ENCODE measurements at regions not wholly inside any gene's neighbourhood (a gene's known extent, or its start where the extent isn't known, plus 50 kb on each side); places are given as distances from the start of the nearest gene placed in this dataset.
A peak's percentile ranks its signal among the peaks of the same experiment; 100 is the strongest.

GRCh38 chr2:5444854-5445253, 247.3 kb upstream of the SOX11 start (continued):
- TF ChIP-seq ZBTB40 (IDR thresholded peaks at IDR 0.05) = peak; percentile 15; the same call in 1 of the 2 replicates
- no peak for TF ChIP-seq ZBTB40 (CRISPR knock-in tag; IDR thresholded peaks at IDR 0.05)
- TF ChIP-seq TAF1 (CRISPR knock-in tag; IDR thresholded peaks at IDR 0.05) = no peak
- TF ChIP-seq CEBPB (IDR thresholded peaks at IDR 0.05; ENCODE audit: borderline replicate concordance, low read depth, low read length) = no peak

- FAIRE-seq (no peak), ATAC-seq (no peak), DNase-seq (ENCODE audit: low spot score) (no peak)
- Histone ChIP-seq H3K4me2 (ENCODE audit: low read depth, low read length) (no peak overlapping the region), H3K27me3 (ENCODE audit: control insufficient read depth in 1 of 2, insufficient read depth in 2 of 2, low read length in 2 of 2) (no peaks in the 10 kb centered on the region), H3K9ac (ENCODE audit: insufficient read depth, low read depth, low read length) (no peak overlapping the region), H3K27ac (ENCODE audit: extremely low read length, insufficient read depth, low read length) (no peak overlapping the region), H3K36me3 (replicated peaks in 1 of 2; ENCODE audit: control insufficient read depth in 1 of 2, insufficient read depth in 2 of 2, low read length in 2 of 2) (no peaks in the 10 kb centered on the region), H3K9me3 (ENCODE audit: low read length) (no peaks in the 10 kb centered on the region), H4K20me1 (ENCODE audit: insufficient read depth, low read length) (no peaks in the 10 kb centered on the region), H3K79me2 (ENCODE audit: insufficient read depth, low read length) (no peaks in the 10 kb centered on the region), H2AFZ (ENCODE audit: low read length) (no peak overlapping the region), H3K4me3 (replicated peaks in 1 of 3; ENCODE audit: insufficient read depth in 1 of 3, low read depth in 2 of 3, low read length in 3 of 3) (no peak overlapping the region), H3K4me1 (ENCODE audit: insufficient read depth, low read length) (no peaks in the 10 kb centered on the region)
- intact Hi-C loops (cut with micrococcal nuclease; ENCODE audit: unreplicated experiment) (no loop called here), in situ Hi-C loops (cut with HindIII; ENCODE audit: extremely low pct_ligation_motif_present, low pct_unique_long_range_greater_than_20kb) (no loop called here)
- no TSS peak for BruUV-seq (replicated peaks)
- POLR2A ChIA-PET = no interaction called here
- CTCF ChIA-PET (ENCODE audit: low intra/inter-chr PET ratio, low total read pairs) = no interaction called here
- TF ChIP-seq TBX3 (IDR thresholded peaks at IDR 0.05; ENCODE audit: borderline replicate concordance) (no peak), KDM3A (CRISPR knock-in tag; IDR thresholded peaks at IDR 0.05; ENCODE audit: low read depth) (no peak), SPEN (CRISPR knock-in tag; IDR thresholded peaks at IDR 0.05; ENCODE audit: low read depth) (no peak), ZNF335 (CRISPR knock-in tag; IDR thresholded peaks at IDR 0.05) (no peak), BCL6 (CRISPR knock-in tag; IDR thresholded peaks at IDR 0.05) (no peak), MTF1 (CRISPR knock-in tag; IDR thresholded peaks at IDR 0.05) (no peak), KDM2A (CRISPR knock-in tag; IDR thresholded peaks at IDR 0.05; ENCODE audit: borderline replicate concordance, low read depth) (no peak), TBX2 (CRISPR knock-in tag; IDR thresholded peaks at IDR 0.05; ENCODE audit: borderline replicate concordance) (no peak), ZNF562 (CRISPR knock-in tag; IDR thresholded peaks at IDR 0.05; ENCODE audit: borderline replicate concordance) (no peak)
Observed at GRCh38 chr2:5449867-5450266, 242.3 kb upstream of the SOX11 start.
